Keratinocyte (primary cell): ENCODE measurements at regions not wholly inside any gene's neighbourhood (a gene's known extent, or its start where the extent isn't known, plus 50 kb on each side); places are given as distances from the start of the nearest gene placed in this dataset.

Experiments
- DNase-seq: peaks from one replicate; pipeline ENCODE4 v3.0.0-alpha.2; 2011; ENCODE audit warnings: low read depth, missing footprints, low spot score
- FAIRE-seq: peaks from 2 replicates; lab custom pipeline; 2011; peaks lifted over from hg19 to GRCh38; lab: Jason Lieb, UNC
- H2AFZ ChIP-seq: 2 replicates; pipeline ENCODE4 v1.6.0; 2012; ENCODE audit warnings: low read length, control low read depth, inconsistent platforms; ENCODE audit not compliant: control insufficient read depth
- H3K27ac ChIP-seq: 2 replicates; pipeline ENCODE4 v1.5.1; 2011; ENCODE audit warnings: low read length; ENCODE audit not compliant: control insufficient read depth, insufficient read depth
- H3K27me3 ChIP-seq: 3 replicates; pipeline ENCODE4 v1.6.0; 2011; ENCODE audit warnings: low read length; ENCODE audit not compliant: control insufficient read depth, insufficient read depth; ENCODE audit errors: extremely low read depth
- H3K36me3 ChIP-seq, 2 experiments: 2 replicates in 1 of 2; 3 replicates in 1 of 2; pipeline ENCODE4 v1.5.1; 2011; ENCODE audit warnings: low read length in 2 of 2, mild to moderate bottlenecking in 1 of 2; ENCODE audit not compliant: control insufficient read depth in 2 of 2, insufficient read depth in 2 of 2; ENCODE audit errors: extremely low read depth in 1 of 2
- H3K4me1 ChIP-seq: 3 replicates; pipeline ENCODE4 v1.5.1; 2011; ENCODE audit warnings: low read length; ENCODE audit not compliant: control insufficient read depth, insufficient read depth; ENCODE audit errors: extremely low read depth
- H3K4me2 ChIP-seq: 3 replicates; pipeline ENCODE4 v1.6.0; 2011; ENCODE audit warnings: low read depth, low read length; ENCODE audit not compliant: control insufficient read depth, insufficient read depth; ENCODE audit errors: extremely low read depth
- H3K4me3 ChIP-seq, 3 experiments: fragments of 200-600 bp in 1 of 3; sonication (generic) in 1 of 3; 2 replicates in 2 of 3; 3 replicates in 1 of 3; pipeline ENCODE4 v1.5.1; 2011 to 2016; ENCODE audit warnings: low read length in 3 of 3, mild to moderate bottlenecking in 3 of 3, control low read depth in 2 of 3, inconsistent platforms in 1 of 3, low read depth in 1 of 3, mixed read lengths in 1 of 3, mixed run types in 1 of 3, moderate library complexity in 1 of 3; ENCODE audit not compliant: control insufficient read depth in 2 of 3, insufficient read depth in 2 of 3; ENCODE audit errors: extremely low read depth in 1 of 3
- H3K79me2 ChIP-seq: 2 replicates; pipeline ENCODE4 v1.6.0; 2012; ENCODE audit warnings: low read length; ENCODE audit not compliant: control insufficient read depth, insufficient read depth
- H3K9ac ChIP-seq: 3 replicates; pipeline ENCODE4 v1.6.0; 2011; ENCODE audit warnings: low read length; ENCODE audit not compliant: control insufficient read depth, insufficient read depth; ENCODE audit errors: extremely low read depth
- H3K9me1 ChIP-seq: 3 replicates; pipeline ENCODE4 v1.6.0; 2011; ENCODE audit warnings: low read length; ENCODE audit not compliant: control insufficient read depth, insufficient read depth; ENCODE audit errors: extremely low read depth
- H3K9me3 ChIP-seq: 2 replicates; pipeline ENCODE4 v1.5.1; 2012; ENCODE audit warnings: low read depth, low read length; ENCODE audit not compliant: control insufficient read depth
- H4K20me1 ChIP-seq: 3 replicates; pipeline ENCODE4 v1.6.0; 2011; ENCODE audit warnings: low read length; ENCODE audit not compliant: control insufficient read depth, insufficient read depth; ENCODE audit errors: extremely low read depth
- EZH2 ChIP-seq: IDR thresholded peaks from one replicate; pipeline ENCODE4 v1.6.1; 2012; ENCODE audit warnings: inconsistent platforms, mild to moderate bottlenecking, low read length, moderate library complexity
- dilution Hi-C: fragments of 300-500 bp; cut with MboI; formaldehyde crosslinking; loops from one replicate; pipeline ENCODE4 v1.7.0; 2020; ENCODE audit warnings: low sequenced_read_pairs; ENCODE audit not compliant: extremely low pct_ligation_motif_present
- TF ChIP-seq, protein P1 (sequence below), 3 experiments: IDR thresholded peaks in 1 of 3; conservative IDR thresholded peaks in 1 of 3; optimal IDR thresholded peaks in 1 of 3; 2 replicates in 2 of 3; 3 replicates in 1 of 3; pipeline versions ENCODE3 to v1.5.1; 2011; ENCODE audit warnings: low read length in 3 of 3, mild to moderate bottlenecking in 3 of 3, moderate library complexity in 2 of 3, control low read depth in 1 of 3, inconsistent platforms in 1 of 3; ENCODE audit not compliant: insufficient read depth in 2 of 3; ENCODE audit errors: extremely low read depth in 1 of 3

DNA sequence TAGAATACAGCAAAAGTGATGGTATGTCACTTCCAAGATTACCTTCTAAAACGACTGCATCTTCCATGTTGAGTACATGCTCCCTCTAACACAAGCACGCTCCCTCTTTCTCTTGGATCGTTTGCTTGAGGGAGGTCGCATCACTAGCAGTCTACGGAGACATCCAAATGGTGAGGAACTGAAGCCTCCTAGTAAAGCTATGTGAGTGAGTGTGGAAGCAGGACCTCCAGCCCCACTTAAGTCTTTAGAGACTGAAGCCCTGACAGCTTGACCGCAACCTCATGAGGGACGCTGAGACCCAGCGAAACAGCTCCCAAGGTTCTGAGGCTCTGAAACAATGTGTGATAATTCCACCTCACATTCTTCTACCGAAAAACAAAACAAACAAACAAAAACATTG is 486.7 kb upstream of the GCFC2 start:
- Histone ChIP-seq H3K4me1 (no peaks in the 10 kb centered on the region), H3K9ac (no peak overlapping the region), H2AFZ (no peak overlapping the region), H3K9me1 (no peaks in the 10 kb centered on the region), H3K27ac (no peak overlapping the region), H3K36me3 (no peaks in the 10 kb centered on the region), H4K20me1 (no peaks in the 10 kb centered on the region), H3K4me3 (no peak overlapping the region), H3K9me3 (no peaks in the 10 kb centered on the region), H3K79me2 (no peaks in the 10 kb centered on the region), H3K27me3 (no peaks in the 10 kb centered on the region), H3K4me2 (no peak overlapping the region)
- FAIRE-seq, result no peak
- TF ChIP-seq, protein P1, sequence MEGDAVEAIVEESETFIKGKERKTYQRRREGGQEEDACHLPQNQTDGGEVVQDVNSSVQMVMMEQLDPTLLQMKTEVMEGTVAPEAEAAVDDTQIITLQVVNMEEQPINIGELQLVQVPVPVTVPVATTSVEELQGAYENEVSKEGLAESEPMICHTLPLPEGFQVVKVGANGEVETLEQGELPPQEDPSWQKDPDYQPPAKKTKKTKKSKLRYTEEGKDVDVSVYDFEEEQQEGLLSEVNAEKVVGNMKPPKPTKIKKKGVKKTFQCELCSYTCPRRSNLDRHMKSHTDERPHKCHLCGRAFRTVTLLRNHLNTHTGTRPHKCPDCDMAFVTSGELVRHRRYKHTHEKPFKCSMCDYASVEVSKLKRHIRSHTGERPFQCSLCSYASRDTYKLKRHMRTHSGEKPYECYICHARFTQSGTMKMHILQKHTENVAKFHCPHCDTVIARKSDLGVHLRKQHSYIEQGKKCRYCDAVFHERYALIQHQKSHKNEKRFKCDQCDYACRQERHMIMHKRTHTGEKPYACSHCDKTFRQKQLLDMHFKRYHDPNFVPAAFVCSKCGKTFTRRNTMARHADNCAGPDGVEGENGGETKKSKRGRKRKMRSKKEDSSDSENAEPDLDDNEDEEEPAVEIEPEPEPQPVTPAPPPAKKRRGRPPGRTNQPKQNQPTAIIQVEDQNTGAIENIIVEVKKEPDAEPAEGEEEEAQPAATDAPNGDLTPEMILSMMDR (optimal IDR thresholded peaks at IDR 0.05 in 1 of 3, IDR thresholded peaks at IDR 0.05 in 1 of 3, conservative IDR thresholded peaks at IDR 0.05 in 1 of 3; ENCODE audit: extremely low read depth in 1 of 3, insufficient read depth in 2 of 3, low read length in 3 of 3), result no peak
- no peak for TF ChIP-seq EZH2
- dilution Hi-C loops, result no loop called here
- DNase-seq, result no peak

DNA sequence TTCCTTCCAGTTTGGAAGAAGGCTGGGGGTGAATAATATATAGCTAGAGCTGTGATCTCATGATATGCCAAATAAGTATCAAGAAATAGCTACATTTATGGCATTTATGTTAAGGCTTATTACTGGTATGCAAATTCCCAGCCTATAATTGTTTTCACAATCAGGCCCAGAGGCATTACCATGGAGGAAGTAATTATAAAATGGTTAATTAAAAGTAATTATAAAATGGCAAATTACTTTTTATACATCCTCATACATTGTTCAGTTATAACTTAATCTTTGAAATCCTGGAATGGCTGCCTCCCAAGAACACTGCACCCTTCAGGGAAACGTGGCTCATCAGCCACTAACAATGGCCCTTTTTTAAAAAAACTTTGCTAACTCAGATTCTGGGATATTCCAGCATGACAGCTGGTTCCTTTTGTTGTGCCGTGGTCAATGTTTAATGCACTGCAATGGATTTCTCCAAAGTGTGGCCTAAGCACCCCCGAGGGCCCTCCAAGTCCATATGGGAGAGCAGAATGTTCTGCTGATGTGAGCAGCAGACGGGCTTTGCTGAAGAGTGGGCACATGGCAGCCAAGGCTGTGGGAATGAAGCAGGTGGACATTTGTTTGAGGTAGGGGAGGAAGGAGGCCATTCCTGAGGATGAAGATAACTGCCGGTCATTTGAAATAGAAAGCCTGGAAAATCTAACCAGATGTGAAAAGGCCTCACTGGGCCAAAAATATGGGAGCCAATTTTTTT is 483.5 kb upstream of the GCFC2 start:
- TF ChIP-seq EZH2, result no peak
- TF ChIP-seq, protein P1 (optimal IDR thresholded peaks at IDR 0.05 in 1 of 3, IDR thresholded peaks at IDR 0.05 in 1 of 3, conservative IDR thresholded peaks at IDR 0.05 in 1 of 3; ENCODE audit: extremely low read depth in 1 of 3, insufficient read depth in 2 of 3, low read length in 3 of 3), result no peak
- Histone ChIP-seq H3K9me3 (no peaks in the 10 kb centered on the region), H3K27me3 (no peaks in the 10 kb centered on the region), H3K4me3 (no peak overlapping the region), H3K36me3 (no peaks in the 10 kb centered on the region), H3K79me2 (no peaks in the 10 kb centered on the region), H3K4me2 (no peak overlapping the region), H3K9ac (no peak overlapping the region), H3K27ac (no peak overlapping the region), H2AFZ (no peak overlapping the region), H4K20me1 (no peaks in the 10 kb centered on the region), H3K9me1 (no peaks in the 10 kb centered on the region), H3K4me1 (no peaks in the 10 kb centered on the region)
- dilution Hi-C loops, result no loop called here
- no peak for FAIRE-seq
- no peak for DNase-seq
